Liver (tissue), 8 donors: ENCODE measurements at regions not wholly inside any gene's neighbourhood (a gene's known extent, or its start where the extent isn't known, plus 50 kb on each side); places are given as distances from the start of the nearest gene placed in this dataset.

ENCODE experiments used
- DNase-seq: peaks from one replicate; pipeline ENCODE4 v3.0.0-alpha.2; 2017; ENCODE audit warnings: low spot score
- H3K27ac ChIP-seq, 2 donors: one replicate each; pipeline ENCODE4 v1.7.0; 2013; ENCODE audit warnings: inconsistent platforms in 2 of 2, low read length in 2 of 2, control low read depth in 1 of 2, low read depth in 1 of 2, mild to moderate bottlenecking in 1 of 2
- H3K27me3 ChIP-seq, 4 donors: one replicate each; pipeline versions ENCODE4 v1.6.1 to v1.7.0; 2013; ENCODE audit warnings: low read length in 3 of 4, inconsistent platforms in 1 of 4, mild to moderate bottlenecking in 1 of 4, moderate library complexity in 1 of 4; ENCODE audit not compliant: control insufficient read depth in 4 of 4, insufficient read depth in 4 of 4
- H3K36me3 ChIP-seq, 4 donors: one replicate each; pipeline versions ENCODE4 v1.6.1 to v1.7.0; 2013; ENCODE audit warnings: low read length in 3 of 4, mild to moderate bottlenecking in 3 of 4, low read depth in 1 of 4, moderate library complexity in 1 of 4; ENCODE audit not compliant: control insufficient read depth in 4 of 4, insufficient read depth in 3 of 4
- H3K4me1 ChIP-seq, 4 donors: one replicate each; pipeline versions ENCODE4 v1.6.1 to v1.7.0; 2013; ENCODE audit warnings: low read length in 3 of 4, mild to moderate bottlenecking in 3 of 4, moderate library complexity in 1 of 4; ENCODE audit not compliant: control insufficient read depth in 4 of 4, insufficient read depth in 4 of 4
- H3K4me3 ChIP-seq, 3 donors: one replicate each; pipeline versions ENCODE4 v1.6.1 to v1.7.0; 2013; ENCODE audit warnings: low read length in 3 of 3, control low read depth in 1 of 3, low read depth in 1 of 3, mild to moderate bottlenecking in 1 of 3
- H3K9ac ChIP-seq, 2 donors: one replicate each; pipeline ENCODE4 v1.7.0; 2013; ENCODE audit warnings: low read length in 2 of 2, mild to moderate bottlenecking in 2 of 2, moderate library complexity in 2 of 2, control low read depth in 1 of 2, low read depth in 1 of 2
- H3K9me3 ChIP-seq, 4 donors: one replicate each; pipeline versions ENCODE4 v1.6.1 to v1.7.0; 2013; ENCODE audit warnings: low read length in 3 of 4; ENCODE audit not compliant: control insufficient read depth in 4 of 4
- ATF3 ChIP-seq: IDR thresholded peaks from 2 replicates; pipeline ENCODE4 v1.6.1; 2016; ENCODE audit warnings: antibody characterized with exemption
- CTCF ChIP-seq: fragments of 150-350 bp; IDR thresholded peaks from 2 replicates; pipeline ENCODE4 v1.5.1; 2017; ENCODE audit warnings: improper control_type of control experiment, low read depth, low read length; ENCODE audit not compliant: missing input control
- FOXA1 ChIP-seq: IDR thresholded peaks from 2 replicates; pipeline ENCODE4 v1.6.1; 2016; ENCODE audit warnings: antibody characterized with exemption
- FOXA2 ChIP-seq: IDR thresholded peaks from 2 replicates; pipeline ENCODE4 v1.6.1; 2016; ENCODE audit warnings: antibody characterized with exemption
- GABPA ChIP-seq, 2 donors: IDR thresholded peaks in 1 of 2; conservative IDR thresholded peaks in 1 of 2; 2 replicates each; pipeline ENCODE4 v1.6.1; 2016; ENCODE audit warnings: antibody characterized with exemption in 2 of 2, mild to moderate bottlenecking in 1 of 2, moderate library complexity in 1 of 2
- HNF4A ChIP-seq, 2 donors: conservative IDR thresholded peaks; 2 replicates each; pipeline ENCODE4 v1.6.1; 2016; ENCODE audit warnings: antibody characterized with exemption in 2 of 2, mild to moderate bottlenecking in 2 of 2
- HNF4G ChIP-seq: IDR thresholded peaks from 2 replicates; pipeline ENCODE4 v1.6.1; 2016; ENCODE audit warnings: antibody characterized with exemption
- JUND ChIP-seq, 2 donors: IDR thresholded peaks; 2 replicates each; pipeline ENCODE4 v1.6.1; 2016; ENCODE audit warnings: antibody characterized with exemption in 2 of 2
- MAX ChIP-seq: IDR thresholded peaks from 2 replicates; pipeline ENCODE4 v1.6.1; 2016; ENCODE audit warnings: antibody characterized with exemption
- NR2F2 ChIP-seq: IDR thresholded peaks from 2 replicates; pipeline ENCODE4 v1.6.1; 2016; ENCODE audit warnings: antibody characterized with exemption
- RAD21 ChIP-seq, 2 donors: IDR thresholded peaks; 2 replicates each; pipeline ENCODE4 v1.6.1; 2016; ENCODE audit warnings: antibody characterized with exemption in 2 of 2, mild to moderate bottlenecking in 2 of 2
- REST ChIP-seq: IDR thresholded peaks from 2 replicates; pipeline ENCODE4 v1.6.1; 2016; ENCODE audit warnings: antibody characterized with exemption, mild to moderate bottlenecking
- RXRA ChIP-seq, 2 donors: IDR thresholded peaks; 2 replicates each; pipeline ENCODE4 v1.6.1; 2017 to 2018; ENCODE audit warnings: antibody characterized with exemption in 2 of 2, mild to moderate bottlenecking in 1 of 2
- SP1 ChIP-seq: IDR thresholded peaks from 2 replicates; pipeline ENCODE4 v1.6.1; 2018; ENCODE audit warnings: antibody characterized with exemption, mild to moderate bottlenecking
- TAF1 ChIP-seq: conservative IDR thresholded peaks from 2 replicates; pipeline ENCODE4 v1.6.1; 2016; ENCODE audit warnings: antibody characterized with exemption, mild to moderate bottlenecking
- YY1 ChIP-seq: IDR thresholded peaks from 2 replicates; pipeline ENCODE4 v1.6.1; 2016; ENCODE audit warnings: antibody characterized with exemption, mild to moderate bottlenecking
- ZBTB33 ChIP-seq: IDR thresholded peaks from 2 replicates; pipeline ENCODE4 v1.6.1; 2016; ENCODE audit warnings: antibody characterized with exemption
- WGBS: extraction: QIAGEN DNeasy Blood & Tissue Kit; methylation state at CpG from one replicate; pipeline ENCODE4 v1.1.7; 2013; 5-methylcytosine and 5-hydroxymethylcytosine counted together
- donor health status: healthy.
- donor health status: healthy.
- donor health status: healthy.
- donor health status: healthy.
- donor health status: healthy.

- no peak for TF ChIP-seq HNF4A (conservative IDR thresholded peaks at IDR 0.05)
- no peak for TF ChIP-seq RAD21 (IDR thresholded peaks at IDR 0.05)
- TF ChIP-seq GABPA (IDR thresholded peaks at IDR 0.05 in 1 of 2, conservative IDR thresholded peaks at IDR 0.05 in 1 of 2) = no peak
- TF ChIP-seq SP1 = no peak
- TF ChIP-seq RXRA (IDR thresholded peaks at IDR 0.05) = no peak
- no peak for TF ChIP-seq MAX
- TF ChIP-seq REST = no peak
- TF ChIP-seq ZBTB33 = no peak
- no peak for TF ChIP-seq ATF3
- no peak for TF ChIP-seq CTCF
- TF ChIP-seq HNF4G = no peak
- no peak for TF ChIP-seq FOXA2
- H3K9me3 ChIP-seq = peaks cover 0 to 6% (median 0%) of the 10 kb centered on the region in 4 donors
- no peak overlapping the region for H3K9ac ChIP-seq
- H3K36me3 ChIP-seq = no peaks in the 10 kb centered on the region
- 65% methylated on average over 1 of the region's 1 CpG for WGBS
- H3K27ac ChIP-seq = no peak overlapping the region
- H3K4me1 ChIP-seq = no peaks in the 10 kb centered on the region
- peaks cover 0 to 2% (median 0%) of the 10 kb centered on the region in 4 donors for H3K27me3 ChIP-seq
- no peak for DNase-seq
- no peak overlapping the region for H3K4me3 ChIP-seq
Measured at GRCh38 chr6:165178056-165178455, 131.3 kb downstream of the C6orf118 start.

GRCh38 chr6:165173484-165173883 is 135.9 kb downstream of the C6orf118 start:
- WGBS = 75% methylated on average over 4 of the region's 4 CpGs
- no peaks in the 10 kb centered on the region for H3K36me3 ChIP-seq
- no peak overlapping the region for H3K27ac ChIP-seq
- no peak overlapping the region for H3K4me3 ChIP-seq
- peaks cover 0 to 6% (median 1%) of the 10 kb centered on the region in 4 donors for H3K9me3 ChIP-seq
- no peak for DNase-seq
- H3K9ac ChIP-seq = no peak overlapping the region
- H3K4me1 ChIP-seq = no peaks in the 10 kb centered on the region
- TF ChIP-seq NR2F2 = no peak
- TF ChIP-seq FOXA1 = no peak
- no peak for TF ChIP-seq RAD21 (IDR thresholded peaks at IDR 0.05)
- TF ChIP-seq TAF1 = no peak
- TF ChIP-seq YY1 = no peak
- TF ChIP-seq GABPA (IDR thresholded peaks at IDR 0.05 in 1 of 2, conservative IDR thresholded peaks at IDR 0.05 in 1 of 2) = no peak
- TF ChIP-seq FOXA2 = no peak
- no peak for TF ChIP-seq MAX
- no peak for TF ChIP-seq JUND (IDR thresholded peaks at IDR 0.05)
- no peak for TF ChIP-seq SP1
- H3K27me3 ChIP-seq = peaks cover 0 to 2% (median 0%) of the 10 kb centered on the region in 4 donors
